ENCODE measurements at regions not wholly inside any gene's neighbourhood (a gene's known extent, or its start where the extent isn't known, plus 50 kb on each side); places are given as distances from the start of the nearest gene placed in this dataset.

DNA sequence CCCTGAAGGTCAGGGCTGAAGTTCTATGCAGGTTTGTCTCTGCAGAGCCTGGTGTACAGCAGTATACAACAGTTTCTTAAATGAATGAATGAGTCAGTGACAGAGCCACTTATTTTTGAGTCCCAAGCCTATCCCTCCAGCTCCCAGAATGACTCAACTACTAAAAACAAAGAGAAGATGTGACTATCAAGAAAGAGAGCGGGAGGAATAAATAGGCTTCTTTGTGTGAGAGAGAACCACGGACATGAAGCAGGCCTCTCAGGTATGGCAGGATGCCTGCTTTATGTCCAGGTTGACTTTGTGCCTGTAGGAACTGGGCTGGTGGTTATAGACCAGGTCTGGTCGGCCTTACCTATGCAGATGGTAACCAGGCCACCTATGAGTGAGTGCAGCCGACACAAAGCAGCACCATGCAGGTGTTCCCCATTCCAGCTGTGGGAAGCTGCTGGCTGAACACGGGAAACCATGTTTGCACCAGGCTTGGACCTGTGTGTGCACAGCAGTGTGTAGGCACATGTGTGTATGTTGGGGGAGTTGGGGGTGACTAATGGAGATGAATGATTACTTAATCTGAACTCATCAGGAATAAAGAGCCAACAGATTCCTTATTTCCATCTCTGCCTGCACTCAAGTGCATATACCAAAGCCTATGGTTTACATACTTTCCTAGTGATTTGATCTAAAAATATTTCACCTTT, 171.0 kb downstream of the OSR1 start:
- H3K9ac ChIP-seq (ENCODE audit: low read depth in 1 of 2, low read length in 2 of 2), result no peak overlapping the region
- no peak overlapping the region for H3K27ac ChIP-seq (ENCODE audit: low read depth in 1 of 2, low read length in 2 of 2)
- no peak overlapping the region for H3K4me3 ChIP-seq (ENCODE audit: low read depth in 1 of 3, low read length in 3 of 3)
- no peaks in the 10 kb centered on the region for H3K27me3 ChIP-seq (ENCODE audit: control insufficient read depth in 4 of 4, insufficient read depth in 4 of 4, low read length in 3 of 4)
- WGBS, result 91% methylated on average over 5 of the region's 5 CpGs
- no peak for TF ChIP-seq RXRA (IDR thresholded peaks at IDR 0.05)
- TF ChIP-seq GABPA (IDR thresholded peaks at IDR 0.05 in 1 of 2, conservative IDR thresholded peaks at IDR 0.05 in 1 of 2), result no peak
- TF ChIP-seq, protein P1, sequence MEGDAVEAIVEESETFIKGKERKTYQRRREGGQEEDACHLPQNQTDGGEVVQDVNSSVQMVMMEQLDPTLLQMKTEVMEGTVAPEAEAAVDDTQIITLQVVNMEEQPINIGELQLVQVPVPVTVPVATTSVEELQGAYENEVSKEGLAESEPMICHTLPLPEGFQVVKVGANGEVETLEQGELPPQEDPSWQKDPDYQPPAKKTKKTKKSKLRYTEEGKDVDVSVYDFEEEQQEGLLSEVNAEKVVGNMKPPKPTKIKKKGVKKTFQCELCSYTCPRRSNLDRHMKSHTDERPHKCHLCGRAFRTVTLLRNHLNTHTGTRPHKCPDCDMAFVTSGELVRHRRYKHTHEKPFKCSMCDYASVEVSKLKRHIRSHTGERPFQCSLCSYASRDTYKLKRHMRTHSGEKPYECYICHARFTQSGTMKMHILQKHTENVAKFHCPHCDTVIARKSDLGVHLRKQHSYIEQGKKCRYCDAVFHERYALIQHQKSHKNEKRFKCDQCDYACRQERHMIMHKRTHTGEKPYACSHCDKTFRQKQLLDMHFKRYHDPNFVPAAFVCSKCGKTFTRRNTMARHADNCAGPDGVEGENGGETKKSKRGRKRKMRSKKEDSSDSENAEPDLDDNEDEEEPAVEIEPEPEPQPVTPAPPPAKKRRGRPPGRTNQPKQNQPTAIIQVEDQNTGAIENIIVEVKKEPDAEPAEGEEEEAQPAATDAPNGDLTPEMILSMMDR (IDR thresholded peaks at IDR 0.05; ENCODE audit: low read depth, low read length, missing input control), result no peak
- TF ChIP-seq SP1 (IDR thresholded peaks at IDR 0.05), result no peak
- TF ChIP-seq RAD21 (IDR thresholded peaks at IDR 0.05), result no peak
- no peak for TF ChIP-seq NR2F2 (IDR thresholded peaks at IDR 0.05)
- TF ChIP-seq, protein P2, sequence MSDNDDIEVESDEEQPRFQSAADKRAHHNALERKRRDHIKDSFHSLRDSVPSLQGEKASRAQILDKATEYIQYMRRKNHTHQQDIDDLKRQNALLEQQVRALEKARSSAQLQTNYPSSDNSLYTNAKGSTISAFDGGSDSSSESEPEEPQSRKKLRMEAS (IDR thresholded peaks at IDR 0.05), result no peak
- TF ChIP-seq FOXA2 (IDR thresholded peaks at IDR 0.05), result no peak
- no peak for TF ChIP-seq TAF1 (conservative IDR thresholded peaks at IDR 0.05)
- no peak for TF ChIP-seq EGR1 (IDR thresholded peaks at IDR 0.05; ENCODE audit: low read depth in 2 of 2)
- TF ChIP-seq, protein P3, sequence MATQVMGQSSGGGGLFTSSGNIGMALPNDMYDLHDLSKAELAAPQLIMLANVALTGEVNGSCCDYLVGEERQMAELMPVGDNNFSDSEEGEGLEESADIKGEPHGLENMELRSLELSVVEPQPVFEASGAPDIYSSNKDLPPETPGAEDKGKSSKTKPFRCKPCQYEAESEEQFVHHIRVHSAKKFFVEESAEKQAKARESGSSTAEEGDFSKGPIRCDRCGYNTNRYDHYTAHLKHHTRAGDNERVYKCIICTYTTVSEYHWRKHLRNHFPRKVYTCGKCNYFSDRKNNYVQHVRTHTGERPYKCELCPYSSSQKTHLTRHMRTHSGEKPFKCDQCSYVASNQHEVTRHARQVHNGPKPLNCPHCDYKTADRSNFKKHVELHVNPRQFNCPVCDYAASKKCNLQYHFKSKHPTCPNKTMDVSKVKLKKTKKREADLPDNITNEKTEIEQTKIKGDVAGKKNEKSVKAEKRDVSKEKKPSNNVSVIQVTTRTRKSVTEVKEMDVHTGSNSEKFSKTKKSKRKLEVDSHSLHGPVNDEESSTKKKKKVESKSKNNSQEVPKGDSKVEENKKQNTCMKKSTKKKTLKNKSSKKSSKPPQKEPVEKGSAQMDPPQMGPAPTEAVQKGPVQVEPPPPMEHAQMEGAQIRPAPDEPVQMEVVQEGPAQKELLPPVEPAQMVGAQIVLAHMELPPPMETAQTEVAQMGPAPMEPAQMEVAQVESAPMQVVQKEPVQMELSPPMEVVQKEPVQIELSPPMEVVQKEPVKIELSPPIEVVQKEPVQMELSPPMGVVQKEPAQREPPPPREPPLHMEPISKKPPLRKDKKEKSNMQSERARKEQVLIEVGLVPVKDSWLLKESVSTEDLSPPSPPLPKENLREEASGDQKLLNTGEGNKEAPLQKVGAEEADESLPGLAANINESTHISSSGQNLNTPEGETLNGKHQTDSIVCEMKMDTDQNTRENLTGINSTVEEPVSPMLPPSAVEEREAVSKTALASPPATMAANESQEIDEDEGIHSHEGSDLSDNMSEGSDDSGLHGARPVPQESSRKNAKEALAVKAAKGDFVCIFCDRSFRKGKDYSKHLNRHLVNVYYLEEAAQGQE (IDR thresholded peaks at IDR 0.05), result no peak
- no peak for TF ChIP-seq YY1 (IDR thresholded peaks at IDR 0.05)
- TF ChIP-seq, protein P4, sequence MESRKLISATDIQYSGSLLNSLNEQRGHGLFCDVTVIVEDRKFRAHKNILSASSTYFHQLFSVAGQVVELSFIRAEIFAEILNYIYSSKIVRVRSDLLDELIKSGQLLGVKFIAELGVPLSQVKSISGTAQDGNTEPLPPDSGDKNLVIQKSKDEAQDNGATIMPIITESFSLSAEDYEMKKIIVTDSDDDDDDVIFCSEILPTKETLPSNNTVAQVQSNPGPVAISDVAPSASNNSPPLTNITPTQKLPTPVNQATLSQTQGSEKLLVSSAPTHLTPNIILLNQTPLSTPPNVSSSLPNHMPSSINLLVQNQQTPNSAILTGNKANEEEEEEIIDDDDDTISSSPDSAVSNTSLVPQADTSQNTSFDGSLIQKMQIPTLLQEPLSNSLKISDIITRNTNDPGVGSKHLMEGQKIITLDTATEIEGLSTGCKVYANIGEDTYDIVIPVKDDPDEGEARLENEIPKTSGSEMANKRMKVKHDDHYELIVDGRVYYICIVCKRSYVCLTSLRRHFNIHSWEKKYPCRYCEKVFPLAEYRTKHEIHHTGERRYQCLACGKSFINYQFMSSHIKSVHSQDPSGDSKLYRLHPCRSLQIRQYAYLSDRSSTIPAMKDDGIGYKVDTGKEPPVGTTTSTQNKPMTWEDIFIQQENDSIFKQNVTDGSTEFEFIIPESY (IDR thresholded peaks at IDR 0.05), result no peak
- TF ChIP-seq FOXA1 (IDR thresholded peaks at IDR 0.05), result no peak
- no peak for TF ChIP-seq JUND (IDR thresholded peaks at IDR 0.05)
- no peak for TF ChIP-seq HNF4A (conservative IDR thresholded peaks at IDR 0.05)
- TF ChIP-seq, protein P5, sequence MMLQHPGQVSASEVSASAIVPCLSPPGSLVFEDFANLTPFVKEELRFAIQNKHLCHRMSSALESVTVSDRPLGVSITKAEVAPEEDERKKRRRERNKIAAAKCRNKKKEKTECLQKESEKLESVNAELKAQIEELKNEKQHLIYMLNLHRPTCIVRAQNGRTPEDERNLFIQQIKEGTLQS (IDR thresholded peaks at IDR 0.05), result no peak
- no peak for TF ChIP-seq HNF4G (IDR thresholded peaks at IDR 0.05)
- no peaks in the 10 kb centered on the region for H3K4me1 ChIP-seq (ENCODE audit: control insufficient read depth in 4 of 4, insufficient read depth in 4 of 4, low read length in 3 of 4)
- no peak for DNase-seq (ENCODE audit: low spot score)
- H3K36me3 ChIP-seq (ENCODE audit: control insufficient read depth in 4 of 4, insufficient read depth in 3 of 4, low read depth in 1 of 4, low read length in 3 of 4), result no peaks in the 10 kb centered on the region
- no peaks in the 10 kb centered on the region for H3K9me3 ChIP-seq (ENCODE audit: control insufficient read depth in 4 of 4, low read length in 3 of 4)

Measured in liver (tissue), 8 donors.